ENCODE measurements at regions not wholly inside any gene's neighbourhood (a gene's known extent, or its start where the extent isn't known, plus 50 kb on each side); places are given as distances from the start of the nearest gene placed in this dataset.

- TF ChIP-seq JUN (IDR thresholded peaks at IDR 0.05; ENCODE audit: low read depth, low read length) (no peak), E2F6 (IDR thresholded peaks at IDR 0.05) (no peak), PHF8 (conservative IDR thresholded peaks at IDR 0.05; ENCODE audit: low read depth, low read length) (no peak), RFX5 (IDR thresholded peaks at IDR 0.05; ENCODE audit: borderline replicate concordance, low read depth, low read length) (no peak), NRF1 (IDR thresholded peaks at IDR 0.05; ENCODE audit: low read depth, low read length) (no peak), ASH2L (IDR thresholded peaks at IDR 0.05; ENCODE audit: low read length) (no peak)
Measured at GRCh38 chr5:58057324-58057723, 402.6 kb downstream of the PLK2 start (continued).

Measured in H1 (cell line).